Tibial nerve (tissue), 4 donors: ENCODE measurements at regions not wholly inside any gene's neighbourhood (a gene's known extent, or its start where the extent isn't known, plus 50 kb on each side); places are given as distances from the start of the nearest gene placed in this dataset.
"Not testable (repeated sequence)": the region's sequence is repeated elsewhere in the genome, so short reads cannot be mapped to it uniquely, and the experiment has no call there.

Experiments used
- DNase-seq, 2 donors: peaks; one replicate each; pipeline ENCODE4 v3.0.0-alpha.2; 2019; ENCODE audit warnings: low spot score in 2 of 2
- H3K27ac ChIP-seq, 4 donors: fragments of 200-600 bp; sonication (generic) in 3 of 4; one replicate each; pipeline ENCODE4 v1.5.1; 2017 to 2019; ENCODE audit warnings: mild to moderate bottlenecking in 1 of 4
- H3K27me3 ChIP-seq, 2 donors: fragments of 200-600 bp; sonication (generic) in 1 of 2; one replicate each; pipeline versions ENCODE4 v1.5.1 to v1.6.0; 2017 to 2019
- H3K36me3 ChIP-seq, 3 donors: fragments of 200-600 bp; sonication (generic); one replicate each; pipeline ENCODE4 v1.5.1; 2018 to 2019
- H3K4me1 ChIP-seq, 4 donors: fragments of 200-600 bp; sonication (generic) in 3 of 4; one replicate each; pipeline ENCODE4 v1.5.1; 2017 to 2019
- H3K4me3 ChIP-seq, 4 donors: fragments of 200-600 bp; sonication (generic) in 3 of 4; one replicate each; pipeline ENCODE4 v1.5.1; 2017 to 2019; ENCODE audit warnings: mild to moderate bottlenecking in 1 of 4, moderate library complexity in 1 of 4
- H3K9me3 ChIP-seq, 4 donors: fragments of 200-600 bp; sonication (generic) in 3 of 4; one replicate each; pipeline ENCODE4 v1.5.1; 2017 to 2019
- CTCF ChIP-seq, 5 experiments: fragments of 200-600 bp in 3 of 5; fragments of 450-650 bp in 2 of 5; sonication (generic) in 3 of 5; IDR thresholded peaks; one replicate each; pipeline ENCODE4 v1.5.1; 2016 to 2019; ENCODE audit warnings: antibody characterized with exemption in 5 of 5, mild to moderate bottlenecking in 3 of 5, moderate library complexity in 2 of 5
- EP300 ChIP-seq, 2 donors: sonication (generic); formaldehyde crosslinking; IDR thresholded peaks; one replicate each; pipeline ENCODE4 v1.6.1; 2017; ENCODE audit warnings: antibody characterized with exemption in 2 of 2, mild to moderate bottlenecking in 1 of 2
- POLR2A ChIP-seq, 2 donors: fragments of 450-650 bp; IDR thresholded peaks; one replicate each; pipeline ENCODE4 v1.6.1; 2017; ENCODE audit warnings: antibody characterized with exemption in 2 of 2, mild to moderate bottlenecking in 2 of 2, moderate library complexity in 2 of 2
- WGBS, 2 donors: methylation state at CpG; one replicate each; pipeline ENCODE4 v1.1.5; 2018; 5-methylcytosine and 5-hydroxymethylcytosine counted together

- not testable (repeated sequence) for H3K36me3 ChIP-seq, DNase-seq, H3K27ac ChIP-seq, H3K27me3 ChIP-seq, H3K4me1 ChIP-seq, H3K4me3 ChIP-seq
- WGBS, 2 donors, result 97 to 98% methylated on average over 23 to 28 of the region's 28 CpGs
- H3K9me3 ChIP-seq, result peaks cover 0 to 14% (median 0%) of the 10 kb centered on the region in 4 donors
Observed at GRCh38 chr10:15921423-15921945, 61.2 kb upstream of the MINDY3 start.

- H3K36me3 ChIP-seq, result no peaks in the 10 kb centered on the region
- no peak overlapping the region for H3K4me3 ChIP-seq
- H3K27ac ChIP-seq, result no peak overlapping the region
- H3K4me1 ChIP-seq, result no peaks in the 10 kb centered on the region
- H3K9me3 ChIP-seq, result peaks cover 0 to 11% (median 0%) of the 10 kb centered on the region in 4 donors
- WGBS, 2 donors, result 59 to 71% methylated on average over 5 of the region's 5 CpGs
- H3K27me3 ChIP-seq, result no peaks in the 10 kb centered on the region
- TF ChIP-seq POLR2A (IDR thresholded peaks at IDR 0.05) (no peak), EP300 (IDR thresholded peaks at IDR 0.05) (no peak), CTCF (IDR thresholded peaks at IDR 0.05) (no peak)
- no peak for DNase-seq
Observed at GRCh38 chr10:15931376-15931775, 71.1 kb upstream of the MINDY3 start.

GRCh38 chr10:15939543-15939942, 79.2 kb upstream of the MINDY3 start:
- H3K27ac ChIP-seq, H3K4me3 ChIP-seq, H3K36me3 ChIP-seq, H3K4me1 ChIP-seq, H3K9me3 ChIP-seq, DNase-seq, H3K27me3 ChIP-seq: not testable (repeated sequence)
- 54 to 60% methylated on average over 6 of the region's 6 CpGs for WGBS, 2 donors

- H3K27ac ChIP-seq, result no peak overlapping the region
- no peaks in the 10 kb centered on the region for H3K36me3 ChIP-seq
- peaks cover 0 to 12% (median 0%) of the 10 kb centered on the region in 4 donors for H3K9me3 ChIP-seq
- H3K27me3 ChIP-seq, result no peaks in the 10 kb centered on the region
- WGBS, 2 donors, result 41 to 53% methylated on average over 1 of the region's 1 CpG
- TF ChIP-seq EP300 (IDR thresholded peaks at IDR 0.05) (no peak), POLR2A (IDR thresholded peaks at IDR 0.05) (no peak), CTCF (IDR thresholded peaks at IDR 0.05) (no peak)
- no peak for DNase-seq
- H3K4me3 ChIP-seq, result no peak overlapping the region
- no peaks in the 10 kb centered on the region for H3K4me1 ChIP-seq
Observed at GRCh38 chr10:15943426-15943825, 83.1 kb upstream of the MINDY3 start.

- Histone ChIP-seq H3K36me3 (no peaks in the 10 kb centered on the region), H3K27me3 (no peaks in the 10 kb centered on the region), H3K4me3 (no peak overlapping the region), H3K27ac (no peak overlapping the region), H3K4me1 (no peaks in the 10 kb centered on the region), H3K9me3 (no peaks in the 10 kb centered on the region)
- no peak for TF ChIP-seq POLR2A (IDR thresholded peaks at IDR 0.05)
- TF ChIP-seq CTCF (IDR thresholded peaks at IDR 0.05), result no peak
- TF ChIP-seq EP300 (IDR thresholded peaks at IDR 0.05), result no peak
- 82 to 86% methylated on average over 4 of the region's 4 CpGs for WGBS, 2 donors
- no peak for DNase-seq
Observed at GRCh38 chr10:15954188-15954587, 93.9 kb upstream of the MINDY3 start.

GRCh38 chr10:15960277-15960676, 100.0 kb upstream of the MINDY3 start:
- TF ChIP-seq POLR2A (IDR thresholded peaks at IDR 0.05), result no peak
- no peak for TF ChIP-seq EP300 (IDR thresholded peaks at IDR 0.05)
- TF ChIP-seq CTCF (IDR thresholded peaks at IDR 0.05), result no peak
- Histone ChIP-seq H3K4me3 (no peak overlapping the region), H3K27me3 (no peaks in the 10 kb centered on the region), H3K36me3 (no peaks in the 10 kb centered on the region), H3K4me1 (no peaks in the 10 kb centered on the region), H3K9me3 (no peaks in the 10 kb centered on the region), H3K27ac (no peak overlapping the region)
- DNase-seq, result no peak
- 78 to 80% methylated on average over 5 of the region's 5 CpGs for WGBS, 2 donors

- WGBS, 2 donors, result 80 to 81% methylated on average over 5 of the region's 5 CpGs
- not testable (repeated sequence) for H3K27ac ChIP-seq, DNase-seq, H3K9me3 ChIP-seq, H3K36me3 ChIP-seq, H3K27me3 ChIP-seq, H3K4me1 ChIP-seq, H3K4me3 ChIP-seq
Observed at GRCh38 chr10:15972736-15973135, 112.4 kb upstream of the MINDY3 start.
